Prostate gland (tissue), 2 donors: ENCODE measurements at regions not wholly inside any gene's neighbourhood (a gene's known extent, or its start where the extent isn't known, plus 50 kb on each side); places are given as distances from the start of the nearest gene placed in this dataset.
"Not testable (repeated sequence)": the region's sequence is repeated elsewhere in the genome, so short reads cannot be mapped to it uniquely, and the experiment has no call there.

Experiments used
- DNase-seq: peaks from one replicate; pipeline ENCODE4 v3.0.0-alpha.2; 2019; ENCODE audit warnings: low spot score
- H3K27ac ChIP-seq, 2 donors: fragments of 200-600 bp; sonication (generic); 2 replicates each; pipeline ENCODE4 v1.5.1; 2017 to 2019
- H3K27me3 ChIP-seq: fragments of 200-600 bp; sonication (generic); replicated peaks from 2 replicates; pipeline ENCODE4 v1.5.1; 2019; ENCODE audit not compliant: insufficient read depth
- H3K36me3 ChIP-seq, 2 donors: fragments of 200-600 bp; sonication (generic); 1 replicate in 1 of 2; 2 replicates in 1 of 2; pipeline versions ENCODE4 v1.5.1 to v1.8.1; 2017 to 2019
- H3K4me1 ChIP-seq: fragments of 200-600 bp; sonication (generic); replicated peaks from 2 replicates; pipeline ENCODE4 v1.5.1; 2019
- H3K4me3 ChIP-seq, 2 donors: fragments of 200-600 bp; sonication (generic); 2 replicates each; pipeline ENCODE4 v1.5.1; 2017 to 2019
- H3K9me3 ChIP-seq: fragments of 200-600 bp; sonication (generic); 2 replicates; pipeline ENCODE4 v1.5.1; 2017
- POLR2A ChIP-seq: fragments of 450-650 bp; IDR thresholded peaks from one replicate; pipeline ENCODE4 v1.6.1; 2016; ENCODE audit warnings: antibody characterized with exemption, mild to moderate bottlenecking
- POLR2AphosphoS5 ChIP-seq: sonication (generic); formaldehyde crosslinking; IDR thresholded peaks from one replicate; pipeline ENCODE4 v1.6.1; 2017; ENCODE audit warnings: antibody characterized with exemption
- WGBS: methylation state at CpG from one replicate; pipeline ENCODE4 v1.1.5; 2018; 5-methylcytosine and 5-hydroxymethylcytosine counted together
- intact Hi-C: fragments of 100-400 bp; cut with DNase I; formaldehyde crosslinking; loops from one replicate; pipeline ENCODE4 v1.14.2; 2022
- TF ChIP-seq, protein P1 (sequence below), 4 experiments: fragments of 200-600 bp in 2 of 4; fragments of 450-650 bp in 2 of 4; sonication (generic) in 2 of 4; IDR thresholded peaks; 1 replicate in 3 of 4; 2 replicates in 1 of 4; pipeline ENCODE4 v1.5.1; 2016 to 2019; ENCODE audit warnings: antibody characterized with exemption in 4 of 4, mild to moderate bottlenecking in 2 of 4, moderate library complexity in 2 of 4

DNA sequence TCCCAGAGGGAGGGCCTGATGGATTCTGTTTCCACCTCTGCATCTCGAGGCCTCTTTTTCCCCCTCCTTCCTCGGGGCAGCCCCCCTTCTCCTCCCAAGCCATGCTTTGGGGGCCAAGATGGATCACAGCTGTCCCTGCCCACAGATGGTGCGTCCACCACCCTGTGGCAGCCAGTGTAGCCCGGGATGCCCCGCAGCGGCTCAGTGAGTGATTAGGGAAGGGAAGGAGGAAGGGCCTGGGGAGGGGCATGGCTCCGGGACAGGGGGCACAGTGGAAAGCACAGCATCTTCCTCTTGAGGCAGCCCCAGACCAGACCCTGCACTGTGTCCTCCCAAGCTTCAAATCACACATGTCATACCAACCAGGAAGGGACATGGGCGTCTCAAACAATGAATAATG lies 622.4 kb downstream of the MATN1 start:
- no peaks in the 10 kb centered on the region for H3K4me1 ChIP-seq
- DNase-seq = no peak
- intact Hi-C loops = no loop called here
- no peaks in the 10 kb centered on the region for H3K36me3 ChIP-seq
- H3K27ac ChIP-seq = no peak overlapping the region
- 34% methylated on average over 8 of the region's 8 CpGs for WGBS
- TF ChIP-seq, protein P1, sequence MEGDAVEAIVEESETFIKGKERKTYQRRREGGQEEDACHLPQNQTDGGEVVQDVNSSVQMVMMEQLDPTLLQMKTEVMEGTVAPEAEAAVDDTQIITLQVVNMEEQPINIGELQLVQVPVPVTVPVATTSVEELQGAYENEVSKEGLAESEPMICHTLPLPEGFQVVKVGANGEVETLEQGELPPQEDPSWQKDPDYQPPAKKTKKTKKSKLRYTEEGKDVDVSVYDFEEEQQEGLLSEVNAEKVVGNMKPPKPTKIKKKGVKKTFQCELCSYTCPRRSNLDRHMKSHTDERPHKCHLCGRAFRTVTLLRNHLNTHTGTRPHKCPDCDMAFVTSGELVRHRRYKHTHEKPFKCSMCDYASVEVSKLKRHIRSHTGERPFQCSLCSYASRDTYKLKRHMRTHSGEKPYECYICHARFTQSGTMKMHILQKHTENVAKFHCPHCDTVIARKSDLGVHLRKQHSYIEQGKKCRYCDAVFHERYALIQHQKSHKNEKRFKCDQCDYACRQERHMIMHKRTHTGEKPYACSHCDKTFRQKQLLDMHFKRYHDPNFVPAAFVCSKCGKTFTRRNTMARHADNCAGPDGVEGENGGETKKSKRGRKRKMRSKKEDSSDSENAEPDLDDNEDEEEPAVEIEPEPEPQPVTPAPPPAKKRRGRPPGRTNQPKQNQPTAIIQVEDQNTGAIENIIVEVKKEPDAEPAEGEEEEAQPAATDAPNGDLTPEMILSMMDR (IDR thresholded peaks at IDR 0.05) = no peak
- TF ChIP-seq POLR2AphosphoS5 = no peak
- TF ChIP-seq POLR2A = no peak
- no peaks in the 10 kb centered on the region for H3K9me3 ChIP-seq
- H3K4me3 ChIP-seq = no peak overlapping the region
- no peaks in the 10 kb centered on the region for H3K27me3 ChIP-seq

GRCh38 chr1:30100524-30100862 lies 622.9 kb downstream of the MATN1 start:
- Histone ChIP-seq H3K27me3 (no peaks in the 10 kb centered on the region), H3K4me1 (no peaks in the 10 kb centered on the region), H3K4me3 (no peak overlapping the region), H3K27ac (no peak overlapping the region), H3K9me3 (no peaks in the 10 kb centered on the region), H3K36me3 (no peaks in the 10 kb centered on the region)
- 58% methylated on average over 3 of the region's 4 CpGs for WGBS
- no peak for DNase-seq
- TF ChIP-seq POLR2AphosphoS5 (no peak), POLR2A (no peak)
- TF ChIP-seq, protein P1 (IDR thresholded peaks at IDR 0.05) = no peak
- intact Hi-C loops = no loop called here

DNA sequence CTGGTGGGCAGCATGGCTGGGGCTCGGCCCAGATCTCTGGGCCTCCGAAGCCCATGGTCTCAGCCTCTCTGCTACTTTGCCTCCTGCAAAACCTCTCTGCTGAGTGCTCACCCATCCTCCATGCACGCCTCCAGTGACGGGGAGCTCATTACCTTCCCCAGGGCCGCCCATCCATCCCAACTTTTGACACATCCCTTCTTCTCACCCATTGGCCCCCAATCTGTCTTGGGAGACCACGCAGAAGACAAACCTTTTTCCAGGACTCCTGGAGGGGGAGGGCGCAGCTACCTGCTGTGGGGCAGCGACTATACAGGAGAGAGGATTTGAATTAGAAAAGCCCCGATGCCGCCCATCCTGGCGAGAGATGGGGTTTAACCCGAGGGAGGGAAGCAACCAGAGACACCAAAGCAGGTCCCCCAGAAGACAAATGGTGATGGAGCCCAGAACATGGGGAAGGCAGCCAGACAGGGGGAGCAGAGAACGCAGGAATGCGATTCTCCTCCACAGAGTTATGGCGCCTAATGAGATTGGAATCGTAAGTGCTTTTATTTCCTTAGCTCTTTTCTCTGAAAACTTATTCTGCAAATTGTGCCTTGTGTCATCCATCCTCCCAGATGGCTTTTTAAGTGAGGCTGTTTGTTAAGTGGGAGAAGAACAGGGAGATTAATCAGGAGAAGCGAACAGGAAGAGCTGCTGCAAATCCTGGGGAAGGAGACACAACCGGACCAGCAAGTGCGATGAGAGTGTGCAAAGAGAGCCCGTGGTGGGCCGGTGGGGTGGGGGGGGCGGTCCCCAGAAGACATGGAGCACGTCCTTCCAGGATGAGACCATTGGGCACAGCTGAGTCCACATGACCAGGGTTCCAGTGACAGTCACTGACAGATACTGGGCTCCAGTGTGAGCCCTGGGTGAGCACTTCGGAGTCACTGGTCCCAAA lies 623.5 kb downstream of the MATN1 start:
- TF ChIP-seq POLR2A = no peak
- TF ChIP-seq, protein P1 (IDR thresholded peaks at IDR 0.05) = no peak
- no peak for TF ChIP-seq POLR2AphosphoS5
- Histone ChIP-seq H3K4me1 (no peaks in the 10 kb centered on the region), H3K27me3 (no peaks in the 10 kb centered on the region), H3K27ac (no peak overlapping the region), H3K4me3 (no peak overlapping the region), H3K36me3 (no peaks in the 10 kb centered on the region), H3K9me3 (no peaks in the 10 kb centered on the region)
- intact Hi-C loops = no loop called here
- no peak for DNase-seq
- 65% methylated on average over 23 of the region's 24 CpGs for WGBS

DNA sequence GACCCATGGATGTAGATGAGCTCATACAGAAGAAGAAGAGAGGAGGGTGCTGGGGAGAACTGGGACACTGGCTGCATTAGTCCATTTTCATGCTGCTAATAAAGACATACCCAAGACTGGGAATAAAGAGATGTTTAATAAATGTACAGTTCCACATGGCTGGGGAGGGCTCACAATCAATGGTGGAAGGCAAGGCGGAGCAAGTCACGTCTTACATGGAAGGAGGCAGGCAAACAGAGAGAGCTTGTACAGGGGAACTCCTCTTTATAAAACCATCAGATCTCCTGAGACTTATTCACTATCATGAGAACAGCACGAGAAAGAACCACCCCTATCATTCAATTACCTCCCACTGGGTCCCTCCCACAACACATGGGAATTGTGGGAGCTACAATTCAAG lies 625.5 kb downstream of the MATN1 start:
- H3K4me3 ChIP-seq, H3K9me3 ChIP-seq, intact Hi-C loops, H3K27me3 ChIP-seq, DNase-seq, H3K4me1 ChIP-seq, H3K36me3 ChIP-seq, H3K27ac ChIP-seq: not testable (repeated sequence)
- 75% methylated on average over 3 of the region's 3 CpGs for WGBS

DNA sequence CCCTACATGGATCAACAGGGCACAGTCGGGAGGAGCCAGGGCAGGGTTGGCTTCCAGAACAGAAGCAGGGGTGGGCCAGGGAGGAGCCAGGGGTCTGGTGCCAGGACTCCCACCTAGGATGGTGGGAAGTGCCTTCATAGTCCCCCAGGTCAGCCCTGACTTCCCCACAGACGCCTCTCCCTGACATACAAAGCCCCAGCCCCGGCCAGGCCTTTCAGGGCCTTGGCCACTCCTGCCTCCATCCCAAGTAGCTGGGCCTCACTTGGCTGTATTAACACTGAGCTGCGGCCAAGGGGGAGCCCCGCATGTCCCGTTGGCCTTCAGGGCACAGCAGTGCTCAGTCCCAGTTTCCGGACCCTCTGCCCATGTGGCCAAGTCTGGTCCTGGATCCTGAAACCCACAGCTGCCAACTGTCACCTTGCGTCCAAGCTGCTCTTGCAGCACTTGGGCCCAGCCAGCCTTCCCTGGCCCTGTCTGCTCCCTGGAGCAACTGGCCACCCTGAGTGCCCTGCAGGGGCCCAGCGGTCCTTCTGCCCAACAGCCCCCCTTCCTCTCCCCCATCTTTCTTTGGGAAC lies 627.8 kb downstream of the MATN1 start:
- H3K4me1 ChIP-seq = no peaks in the 10 kb centered on the region
- no peak overlapping the region for H3K27ac ChIP-seq
- DNase-seq = no peak
- no peaks in the 10 kb centered on the region for H3K9me3 ChIP-seq
- no peak overlapping the region for H3K4me3 ChIP-seq
- intact Hi-C loops = no loop called here
- TF ChIP-seq, protein P1 (IDR thresholded peaks at IDR 0.05) = no peak
- TF ChIP-seq POLR2AphosphoS5 (no peak), POLR2A (no peak)
- H3K27me3 ChIP-seq = no peaks in the 10 kb centered on the region
- WGBS = 91% methylated on average over 9 of the region's 9 CpGs
- no peaks in the 10 kb centered on the region for H3K36me3 ChIP-seq
